ENCODE measurements at regions not wholly inside any gene's neighbourhood (a gene's known extent, or its start where the extent isn't known, plus 50 kb on each side); places are given as distances from the start of the nearest gene placed in this dataset.

DNA sequence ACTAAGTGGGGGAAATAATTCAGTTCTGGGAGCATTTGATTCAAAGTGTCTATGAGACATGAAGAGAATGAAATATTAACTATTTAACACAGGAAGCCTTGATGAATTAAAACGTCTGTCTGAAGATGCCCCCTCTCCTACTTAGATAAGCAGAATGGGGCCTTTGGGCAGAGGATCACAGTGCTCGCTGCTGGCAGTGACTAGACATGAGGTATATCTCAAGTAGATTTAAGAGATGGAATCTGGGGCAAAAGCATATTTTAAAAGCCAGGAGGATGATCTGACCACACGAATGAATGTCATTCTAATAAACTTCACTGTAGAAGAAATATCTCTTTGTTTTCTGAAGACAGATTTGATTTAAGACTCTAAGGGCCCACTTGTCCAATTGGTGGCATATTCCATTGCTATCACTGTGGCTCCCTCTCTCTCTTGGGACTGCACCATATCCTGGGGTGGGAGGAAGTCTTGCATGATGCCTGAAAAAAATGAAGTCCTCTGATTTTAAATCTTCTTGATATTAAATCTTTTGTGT lies 254.0 kb downstream of the MAN2A1 start:
- no peak overlapping the region for H3K4me3 ChIP-seq (replicated peaks; ENCODE audit: insufficient read depth, low read length)
- TF ChIP-seq GABPA (IDR thresholded peaks at IDR 0.05; ENCODE audit: low read depth) (no peak), SPI1 (IDR thresholded peaks at IDR 0.05; ENCODE audit: borderline replicate concordance, low read depth) (no peak), POLR2AphosphoS5 (IDR thresholded peaks at IDR 0.05; ENCODE audit: low read depth) (no peak)
- TF ChIP-seq, protein P1, sequence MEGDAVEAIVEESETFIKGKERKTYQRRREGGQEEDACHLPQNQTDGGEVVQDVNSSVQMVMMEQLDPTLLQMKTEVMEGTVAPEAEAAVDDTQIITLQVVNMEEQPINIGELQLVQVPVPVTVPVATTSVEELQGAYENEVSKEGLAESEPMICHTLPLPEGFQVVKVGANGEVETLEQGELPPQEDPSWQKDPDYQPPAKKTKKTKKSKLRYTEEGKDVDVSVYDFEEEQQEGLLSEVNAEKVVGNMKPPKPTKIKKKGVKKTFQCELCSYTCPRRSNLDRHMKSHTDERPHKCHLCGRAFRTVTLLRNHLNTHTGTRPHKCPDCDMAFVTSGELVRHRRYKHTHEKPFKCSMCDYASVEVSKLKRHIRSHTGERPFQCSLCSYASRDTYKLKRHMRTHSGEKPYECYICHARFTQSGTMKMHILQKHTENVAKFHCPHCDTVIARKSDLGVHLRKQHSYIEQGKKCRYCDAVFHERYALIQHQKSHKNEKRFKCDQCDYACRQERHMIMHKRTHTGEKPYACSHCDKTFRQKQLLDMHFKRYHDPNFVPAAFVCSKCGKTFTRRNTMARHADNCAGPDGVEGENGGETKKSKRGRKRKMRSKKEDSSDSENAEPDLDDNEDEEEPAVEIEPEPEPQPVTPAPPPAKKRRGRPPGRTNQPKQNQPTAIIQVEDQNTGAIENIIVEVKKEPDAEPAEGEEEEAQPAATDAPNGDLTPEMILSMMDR (IDR thresholded peaks at IDR 0.05; ENCODE audit: insufficient read depth, low read length) = no peak
- TF ChIP-seq, protein P2, sequence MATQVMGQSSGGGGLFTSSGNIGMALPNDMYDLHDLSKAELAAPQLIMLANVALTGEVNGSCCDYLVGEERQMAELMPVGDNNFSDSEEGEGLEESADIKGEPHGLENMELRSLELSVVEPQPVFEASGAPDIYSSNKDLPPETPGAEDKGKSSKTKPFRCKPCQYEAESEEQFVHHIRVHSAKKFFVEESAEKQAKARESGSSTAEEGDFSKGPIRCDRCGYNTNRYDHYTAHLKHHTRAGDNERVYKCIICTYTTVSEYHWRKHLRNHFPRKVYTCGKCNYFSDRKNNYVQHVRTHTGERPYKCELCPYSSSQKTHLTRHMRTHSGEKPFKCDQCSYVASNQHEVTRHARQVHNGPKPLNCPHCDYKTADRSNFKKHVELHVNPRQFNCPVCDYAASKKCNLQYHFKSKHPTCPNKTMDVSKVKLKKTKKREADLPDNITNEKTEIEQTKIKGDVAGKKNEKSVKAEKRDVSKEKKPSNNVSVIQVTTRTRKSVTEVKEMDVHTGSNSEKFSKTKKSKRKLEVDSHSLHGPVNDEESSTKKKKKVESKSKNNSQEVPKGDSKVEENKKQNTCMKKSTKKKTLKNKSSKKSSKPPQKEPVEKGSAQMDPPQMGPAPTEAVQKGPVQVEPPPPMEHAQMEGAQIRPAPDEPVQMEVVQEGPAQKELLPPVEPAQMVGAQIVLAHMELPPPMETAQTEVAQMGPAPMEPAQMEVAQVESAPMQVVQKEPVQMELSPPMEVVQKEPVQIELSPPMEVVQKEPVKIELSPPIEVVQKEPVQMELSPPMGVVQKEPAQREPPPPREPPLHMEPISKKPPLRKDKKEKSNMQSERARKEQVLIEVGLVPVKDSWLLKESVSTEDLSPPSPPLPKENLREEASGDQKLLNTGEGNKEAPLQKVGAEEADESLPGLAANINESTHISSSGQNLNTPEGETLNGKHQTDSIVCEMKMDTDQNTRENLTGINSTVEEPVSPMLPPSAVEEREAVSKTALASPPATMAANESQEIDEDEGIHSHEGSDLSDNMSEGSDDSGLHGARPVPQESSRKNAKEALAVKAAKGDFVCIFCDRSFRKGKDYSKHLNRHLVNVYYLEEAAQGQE (IDR thresholded peaks at IDR 0.05; ENCODE audit: insufficient replicate concordance, low read depth) = no peak
- no peaks in the 10 kb centered on the region for H3K27me3 ChIP-seq (ENCODE audit: insufficient read depth, poor library complexity, severe bottlenecking)
- no peak overlapping the region for H3K27ac ChIP-seq (replicated peaks)
- DNase-seq (ENCODE audit: low read depth in 1 of 2, low spot score in 1 of 2) = no peak

DNA sequence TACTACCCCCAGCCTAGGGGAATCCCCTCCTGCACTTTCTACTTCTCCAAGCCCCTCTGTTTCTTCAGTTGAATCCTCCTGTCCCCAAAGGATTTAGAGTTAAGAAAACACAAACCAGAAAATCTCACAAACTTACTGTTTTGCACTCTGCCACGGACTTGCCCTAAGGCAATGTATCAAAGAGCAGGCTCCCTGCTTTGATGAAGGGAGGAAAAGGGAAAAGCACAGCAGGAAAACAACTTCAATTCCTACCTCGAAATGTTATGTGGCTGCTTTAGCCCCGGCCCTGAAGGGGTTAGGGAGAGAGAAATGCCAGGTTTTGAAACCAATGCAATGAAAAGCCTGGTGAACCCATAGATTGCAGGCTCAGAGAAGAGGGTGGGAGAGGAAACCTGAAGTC lies 254.7 kb downstream of the MAN2A1 start:
- Histone ChIP-seq H3K27me3 (ENCODE audit: insufficient read depth, poor library complexity, severe bottlenecking) (no peaks in the 10 kb centered on the region), H3K27ac (replicated peaks) (no peak overlapping the region), H3K4me3 (replicated peaks; ENCODE audit: insufficient read depth, low read length) (no peak overlapping the region)
- no peak for TF ChIP-seq SPI1 (IDR thresholded peaks at IDR 0.05; ENCODE audit: borderline replicate concordance, low read depth)
- TF ChIP-seq, protein P2 (IDR thresholded peaks at IDR 0.05; ENCODE audit: insufficient replicate concordance, low read depth) = no peak
- TF ChIP-seq POLR2AphosphoS5 (IDR thresholded peaks at IDR 0.05; ENCODE audit: low read depth) = no peak
- TF ChIP-seq GABPA (IDR thresholded peaks at IDR 0.05; ENCODE audit: low read depth) = no peak
- TF ChIP-seq, protein P1 (IDR thresholded peaks at IDR 0.05; ENCODE audit: insufficient read depth, low read length) = no peak
- DNase-seq (ENCODE audit: low read depth in 1 of 2, low spot score in 1 of 2) = no peak

DNA sequence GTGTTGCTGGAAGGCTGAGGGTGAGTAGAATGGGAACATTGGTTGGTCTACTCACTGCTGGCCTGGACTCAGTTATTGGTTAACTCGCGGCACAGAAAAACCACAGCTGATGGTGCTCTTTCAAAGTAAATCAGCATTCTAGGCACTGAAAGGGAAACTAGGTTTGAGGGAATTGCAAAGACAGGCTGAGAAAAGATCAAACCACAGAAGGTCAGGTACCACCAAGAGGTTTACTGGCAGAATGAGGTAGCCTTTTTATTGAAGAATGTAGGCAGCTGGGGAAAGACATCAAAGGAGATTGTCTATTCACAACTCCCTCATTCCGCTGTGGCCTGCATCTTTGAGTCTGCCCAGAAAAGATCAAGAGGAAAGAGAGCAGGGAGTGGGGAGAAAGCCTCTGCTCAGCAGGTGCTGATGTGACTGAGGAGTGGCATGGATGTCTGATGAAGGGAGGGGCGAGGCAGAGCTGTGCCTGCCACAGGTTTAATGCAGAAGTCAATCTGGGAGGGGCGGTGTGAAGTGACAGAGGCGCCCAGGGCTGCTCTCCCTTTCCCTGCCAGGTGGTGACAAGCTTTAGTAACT lies 255.5 kb downstream of the MAN2A1 start:
- no peak overlapping the region for H3K4me3 ChIP-seq (replicated peaks; ENCODE audit: insufficient read depth, low read length)
- H3K27me3 ChIP-seq (ENCODE audit: insufficient read depth, poor library complexity, severe bottlenecking) = no peaks in the 10 kb centered on the region
- no peak for DNase-seq (ENCODE audit: low read depth in 1 of 2, low spot score in 1 of 2)
- TF ChIP-seq SPI1 (IDR thresholded peaks at IDR 0.05; ENCODE audit: borderline replicate concordance, low read depth) = no peak
- TF ChIP-seq, protein P2 (IDR thresholded peaks at IDR 0.05; ENCODE audit: insufficient replicate concordance, low read depth) = no peak
- TF ChIP-seq POLR2AphosphoS5 (IDR thresholded peaks at IDR 0.05; ENCODE audit: low read depth) = no peak
- no peak for TF ChIP-seq GABPA (IDR thresholded peaks at IDR 0.05; ENCODE audit: low read depth)
- TF ChIP-seq, protein P1 (IDR thresholded peaks at IDR 0.05; ENCODE audit: insufficient read depth, low read length) = no peak
- no peak overlapping the region for H3K27ac ChIP-seq (replicated peaks)
